Brain microvascular endothelial cell (primary cell): ENCODE measurements at regions not wholly inside any gene's neighbourhood (a gene's known extent, or its start where the extent isn't known, plus 50 kb on each side); places are given as distances from the start of the nearest gene placed in this dataset.

Experiments used
- DNase-seq: peaks from one replicate; pipeline ENCODE4 v3.0.0-alpha.2; 2020
- H3K27ac ChIP-seq: fragments of 250-450 bp; sonication (Bioruptor Pico); 2 replicates; pipeline ENCODE4 v1.5.1; 2020; ENCODE audit warnings: mild to moderate bottlenecking, moderate library complexity
- H3K27me3 ChIP-seq: fragments of 250-450 bp; sonication (Bioruptor Pico); replicated peaks from 2 replicates; pipeline ENCODE4 v1.5.1; 2020; ENCODE audit warnings: mild to moderate bottlenecking
- H3K36me3 ChIP-seq: fragments of 250-450 bp; sonication (Bioruptor Pico); replicated peaks from 2 replicates; pipeline ENCODE4 v1.5.1; 2020; ENCODE audit warnings: mild to moderate bottlenecking
- H3K4me3 ChIP-seq: 2 replicates; pipeline ENCODE4 v1.5.1; 2011; ENCODE audit warnings: low read depth, mild to moderate bottlenecking, control low read depth, low read length, moderate library complexity
- in situ Hi-C: cut with HindIII; loops from 2 replicates; pipeline ENCODE4 v1.10.0; 2017; ENCODE audit warnings: low sequenced_read_pairs, low pct_ligation_motif_present
- TF ChIP-seq, protein P1 (sequence below): IDR thresholded peaks from 2 replicates; pipeline ENCODE4 v1.5.1; 2011; ENCODE audit warnings: low read depth, mild to moderate bottlenecking, moderate library complexity, low read length, control low read depth, inconsistent platforms; ENCODE audit errors: missing control alignments

DNA sequence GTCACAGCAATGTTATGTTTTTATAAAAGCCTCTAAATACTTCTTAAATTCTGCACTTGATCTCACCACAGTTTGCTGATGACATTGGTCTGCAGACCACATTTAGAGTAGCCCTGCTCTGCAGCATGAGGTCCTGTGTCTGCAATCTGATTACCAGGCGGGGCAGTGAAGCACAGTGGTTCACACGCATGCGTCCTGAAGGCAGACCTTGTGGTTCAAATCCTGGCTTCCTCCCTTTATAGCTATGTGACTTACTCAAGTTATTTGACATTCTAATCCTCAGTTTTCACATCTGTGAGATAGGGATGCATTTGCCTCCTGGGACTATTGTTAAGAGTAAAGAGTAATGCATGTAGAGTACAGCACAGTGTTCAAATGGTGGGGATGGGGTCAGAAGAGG lies 50.3 kb downstream of the BMAL2 start:
- H3K27ac ChIP-seq = no peak overlapping the region
- TF ChIP-seq, protein P1, sequence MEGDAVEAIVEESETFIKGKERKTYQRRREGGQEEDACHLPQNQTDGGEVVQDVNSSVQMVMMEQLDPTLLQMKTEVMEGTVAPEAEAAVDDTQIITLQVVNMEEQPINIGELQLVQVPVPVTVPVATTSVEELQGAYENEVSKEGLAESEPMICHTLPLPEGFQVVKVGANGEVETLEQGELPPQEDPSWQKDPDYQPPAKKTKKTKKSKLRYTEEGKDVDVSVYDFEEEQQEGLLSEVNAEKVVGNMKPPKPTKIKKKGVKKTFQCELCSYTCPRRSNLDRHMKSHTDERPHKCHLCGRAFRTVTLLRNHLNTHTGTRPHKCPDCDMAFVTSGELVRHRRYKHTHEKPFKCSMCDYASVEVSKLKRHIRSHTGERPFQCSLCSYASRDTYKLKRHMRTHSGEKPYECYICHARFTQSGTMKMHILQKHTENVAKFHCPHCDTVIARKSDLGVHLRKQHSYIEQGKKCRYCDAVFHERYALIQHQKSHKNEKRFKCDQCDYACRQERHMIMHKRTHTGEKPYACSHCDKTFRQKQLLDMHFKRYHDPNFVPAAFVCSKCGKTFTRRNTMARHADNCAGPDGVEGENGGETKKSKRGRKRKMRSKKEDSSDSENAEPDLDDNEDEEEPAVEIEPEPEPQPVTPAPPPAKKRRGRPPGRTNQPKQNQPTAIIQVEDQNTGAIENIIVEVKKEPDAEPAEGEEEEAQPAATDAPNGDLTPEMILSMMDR = no peak
- no peaks in the 10 kb centered on the region for H3K36me3 ChIP-seq
- H3K27me3 ChIP-seq = no peaks in the 10 kb centered on the region
- in situ Hi-C loops = no loop called here
- H3K4me3 ChIP-seq = no peak overlapping the region
- DNase-seq = no peak

DNA sequence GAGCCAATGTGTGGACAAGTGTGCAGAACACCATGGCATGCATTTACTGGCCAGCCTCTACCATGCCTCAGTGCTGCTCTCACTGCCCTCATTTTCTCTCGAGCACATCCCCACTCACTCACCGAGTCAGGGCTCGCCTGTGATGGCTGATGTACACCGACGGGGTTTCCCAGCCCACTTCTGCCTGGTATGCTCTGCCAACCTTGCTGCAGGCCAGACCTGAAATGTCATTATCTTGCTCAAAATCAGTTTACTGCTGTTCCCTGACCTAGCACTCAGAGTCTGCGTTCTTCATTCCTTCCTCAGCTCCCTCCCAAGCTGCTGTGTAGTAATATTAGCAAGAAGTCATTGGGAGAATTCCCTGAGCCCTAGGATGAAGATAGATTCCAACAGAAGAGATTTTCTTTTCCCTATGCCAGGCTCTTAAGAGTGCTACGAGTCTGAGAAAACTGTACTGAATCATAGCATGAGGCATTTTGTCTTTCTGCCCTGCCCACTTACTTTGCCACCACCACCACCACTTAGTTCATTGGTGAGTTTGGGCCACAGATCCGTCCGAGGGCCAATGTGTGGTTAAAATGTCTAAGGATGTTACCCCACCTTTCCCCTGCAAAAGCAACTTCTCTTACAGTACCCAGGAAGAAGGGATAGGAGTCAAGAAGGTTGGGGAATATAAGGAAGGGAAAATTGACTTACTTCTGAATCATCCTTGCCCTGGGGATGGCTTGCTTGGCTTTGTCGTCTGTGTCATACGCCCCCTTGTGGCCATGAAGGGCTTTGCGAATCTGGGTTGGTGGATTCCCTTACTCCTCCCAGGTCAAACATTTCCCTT lies 51.0 kb downstream of the BMAL2 start:
- Histone ChIP-seq H3K4me3 (no peak overlapping the region), H3K36me3 (no peaks in the 10 kb centered on the region), H3K27me3 (no peaks in the 10 kb centered on the region), H3K27ac (no peak overlapping the region)
- in situ Hi-C loops = no loop called here
- DNase-seq = peak; percentile 85
- TF ChIP-seq, protein P1 = peak; percentile 96

DNA sequence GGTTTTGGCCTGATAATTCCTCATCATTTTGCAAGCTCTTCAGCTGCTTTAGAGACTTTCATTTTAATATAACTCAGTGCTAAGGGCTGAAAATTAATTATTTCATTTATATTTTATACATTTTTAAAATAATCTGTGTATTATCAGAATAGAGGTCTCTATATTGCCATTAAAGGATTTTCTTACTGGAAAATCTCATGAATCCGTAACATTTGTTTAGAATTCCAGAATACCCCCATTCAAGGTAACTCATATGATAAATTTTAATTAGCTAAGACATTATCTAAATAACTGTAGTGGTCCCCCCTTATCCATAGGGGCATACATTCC lies 51.6 kb downstream of the BMAL2 start:
- Histone ChIP-seq H3K36me3 (no peaks in the 10 kb centered on the region), H3K27me3 (no peaks in the 10 kb centered on the region), H3K4me3 (no peak overlapping the region), H3K27ac (no peak overlapping the region)
- DNase-seq = no peak
- in situ Hi-C loops = no loop called here
- TF ChIP-seq, protein P1 = no peak

DNA sequence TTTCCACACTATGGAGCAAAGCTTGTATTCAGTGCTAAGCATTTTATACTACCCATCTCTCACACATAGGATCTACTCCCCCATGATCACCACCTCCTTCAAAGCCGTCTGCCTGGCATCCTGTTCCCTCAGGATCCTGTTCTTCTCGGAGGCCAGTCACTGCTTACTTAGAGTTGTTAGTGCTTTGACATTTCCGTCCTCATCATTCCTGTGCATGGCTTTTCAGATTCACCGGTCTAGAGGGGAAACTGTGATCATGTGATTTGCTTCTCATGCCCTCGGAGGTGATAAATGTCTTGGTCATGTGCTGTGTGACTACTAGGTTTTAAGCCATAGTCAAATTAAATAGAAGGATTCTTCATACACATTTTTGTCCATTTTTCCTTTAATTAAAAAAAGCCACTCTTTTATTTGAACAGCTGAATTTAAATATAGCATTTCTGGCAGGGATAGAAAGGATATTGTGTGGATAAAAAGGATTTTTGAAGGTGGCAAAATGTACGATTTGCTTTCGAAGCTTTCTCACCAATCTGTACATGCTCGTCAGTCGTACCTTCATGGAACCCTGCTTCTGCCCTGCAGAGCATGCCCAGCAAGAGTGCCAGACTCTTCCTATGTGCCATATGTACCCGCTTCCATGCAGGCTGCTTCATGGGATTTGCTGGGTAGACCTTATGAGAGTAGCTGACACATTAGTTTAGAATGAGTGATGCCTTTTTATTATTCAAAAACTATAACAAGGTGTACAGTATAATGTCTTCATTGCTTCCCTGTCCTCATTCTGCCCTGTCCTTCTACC lies 53.3 kb downstream of the BMAL2 start:
- in situ Hi-C loops = no loop called here
- no peaks in the 10 kb centered on the region for H3K27me3 ChIP-seq
- TF ChIP-seq, protein P1 = no peak
- no peak for DNase-seq
- H3K4me3 ChIP-seq = no peak overlapping the region
- no peak overlapping the region for H3K27ac ChIP-seq
- H3K36me3 ChIP-seq = no peaks in the 10 kb centered on the region

DNA sequence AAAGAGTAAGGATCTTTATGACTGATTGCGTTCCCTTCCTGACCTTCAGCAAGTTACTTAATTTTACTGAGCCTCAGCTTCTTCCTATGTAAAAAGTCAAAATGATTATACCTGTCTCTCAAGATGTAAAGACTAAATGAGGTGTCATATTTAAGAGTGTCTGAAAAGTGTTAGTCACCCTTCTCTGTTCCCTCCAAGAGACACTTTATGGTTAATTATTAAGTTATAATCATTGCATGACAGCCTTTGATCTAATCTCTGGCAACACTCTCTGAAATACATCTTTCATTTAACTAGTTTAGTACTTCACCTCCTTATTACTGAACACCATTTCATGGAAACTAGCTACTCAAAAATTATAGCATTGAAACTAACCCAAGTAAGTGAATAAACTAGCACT lies 54.8 kb downstream of the BMAL2 start:
- TF ChIP-seq, protein P1 = no peak
- Histone ChIP-seq H3K27ac (no peak overlapping the region), H3K36me3 (no peaks in the 10 kb centered on the region), H3K27me3 (no peaks in the 10 kb centered on the region), H3K4me3 (no peak overlapping the region)
- no peak for DNase-seq
- in situ Hi-C loops = no loop called here
